ENCODE measurements at regions not wholly inside any gene's neighbourhood (a gene's known extent, or its start where the extent isn't known, plus 50 kb on each side); places are given as distances from the start of the nearest gene placed in this dataset.
"Not testable (repeated sequence)": the region's sequence is repeated elsewhere in the genome, so short reads cannot be mapped to it uniquely, and the experiment has no call there.

DNA sequence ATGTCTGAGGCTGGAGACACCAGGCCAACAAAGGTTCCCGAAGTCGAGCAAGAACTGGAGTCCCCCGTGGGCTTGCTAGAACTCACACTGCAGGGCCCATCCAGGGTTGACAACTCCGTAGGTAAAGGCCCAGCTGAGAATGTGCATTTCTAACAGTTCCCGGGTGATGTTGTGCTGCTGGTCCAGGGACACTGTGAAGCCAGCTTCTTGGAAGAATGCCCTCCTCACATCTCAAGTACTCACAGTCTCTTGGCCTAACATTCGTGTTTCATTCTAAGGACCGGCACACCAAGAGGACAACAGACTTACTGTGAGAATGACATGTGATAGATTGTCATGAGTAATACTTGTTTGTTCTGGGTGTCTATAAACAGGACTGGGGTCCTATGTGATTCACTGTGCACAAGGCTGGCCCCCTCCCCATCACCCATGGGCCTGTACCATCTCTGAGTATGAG, 682.3 kb upstream of the IGFBP3 start:
- TF ChIP-seq EZH2 (IDR thresholded peaks at IDR 0.05; ENCODE audit: insufficient read depth, low read length) = no peak
- TF ChIP-seq CTCF (IDR thresholded peaks at IDR 0.05; ENCODE audit: insufficient read depth, low read depth, low read length) = no peak
- H3K27ac Mint-ChIP-seq (ENCODE audit: unreplicated experiment) = no peak overlapping the region
- no peaks in the 10 kb centered on the region for H3K36me3 ChIP-seq (ENCODE audit: insufficient read depth, low read length)

GRCh38 chr7:46600340-46600739, 679.3 kb upstream of the IGFBP3 start:
- TF ChIP-seq CTCF (IDR thresholded peaks at IDR 0.05; ENCODE audit: insufficient read depth, low read depth, low read length) (no peak), EZH2 (IDR thresholded peaks at IDR 0.05; ENCODE audit: insufficient read depth, low read length) (no peak)
- no peaks in the 10 kb centered on the region for H3K36me3 Mint-ChIP-seq (ENCODE audit: low read depth, unreplicated experiment)
- H3K27ac Mint-ChIP-seq (ENCODE audit: unreplicated experiment) = no peak overlapping the region
- Histone ChIP-seq H4K20me1 (ENCODE audit: insufficient read depth, low read length) (no peaks in the 10 kb centered on the region), H3K4me2 (ENCODE audit: low read length) (no peak overlapping the region), H3K27ac (ENCODE audit: low read depth, low read length) (no peak overlapping the region), H3K36me3 (ENCODE audit: insufficient read depth, low read length) (no peaks in the 10 kb centered on the region), H2AFZ (ENCODE audit: low read depth, low read length) (no peak overlapping the region), H3K27me3 (ENCODE audit: insufficient read depth, low read length) (peaks cover 2% of the 10 kb centered on the region), H3K9ac (ENCODE audit: low read length) (no peak overlapping the region), H3K9me3 (ENCODE audit: insufficient read depth, low read depth, low read length) (no peaks in the 10 kb centered on the region), H3K4me1 (ENCODE audit: insufficient read depth, low read length) (no peaks in the 10 kb centered on the region), H3K4me3 (ENCODE audit: insufficient read depth, low read depth, low read length) (no peak overlapping the region), H3K79me2 (ENCODE audit: insufficient read depth, low read length) (no peaks in the 10 kb centered on the region)
- peaks cover 5% of the 10 kb centered on the region for H3K9me3 Mint-ChIP-seq (ENCODE audit: unreplicated experiment)
- H3K27me3 Mint-ChIP-seq (ENCODE audit: low read depth, unreplicated experiment) = peaks cover 8% of the 10 kb centered on the region
- DNase-seq (ENCODE audit: low read depth) (no peak), FAIRE-seq (no peak)
- no peak overlapping the region for H3K4me3 Mint-ChIP-seq (ENCODE audit: unreplicated experiment)
- H3K4me1 Mint-ChIP-seq (ENCODE audit: low read depth, unreplicated experiment) = no peaks in the 10 kb centered on the region

More for the DNA sequence above, 682.3 kb upstream of the IGFBP3 start:
- Histone ChIP-seq H3K79me2 (ENCODE audit: insufficient read depth, low read length) (no peaks in the 10 kb centered on the region), H4K20me1 (ENCODE audit: insufficient read depth, low read length) (no peaks in the 10 kb centered on the region), H3K4me3 (ENCODE audit: insufficient read depth, low read depth, low read length) (no peak overlapping the region), H3K27me3 (ENCODE audit: insufficient read depth, low read length) (peaks cover 2% of the 10 kb centered on the region), H3K4me1 (ENCODE audit: insufficient read depth, low read length) (no peaks in the 10 kb centered on the region), H3K9ac (ENCODE audit: low read length) (no peak overlapping the region), H3K9me3 (ENCODE audit: insufficient read depth, low read depth, low read length) (no peaks in the 10 kb centered on the region), H2AFZ (ENCODE audit: low read depth, low read length) (no peak overlapping the region), H3K4me2 (ENCODE audit: low read length) (no peak overlapping the region), H3K27ac (ENCODE audit: low read depth, low read length) (no peak overlapping the region)
- Mint-ChIP-seq H3K27me3 (ENCODE audit: low read depth, unreplicated experiment) (peaks cover 6% of the 10 kb centered on the region), H3K4me3 (ENCODE audit: unreplicated experiment) (no peak overlapping the region), H3K9me3 (ENCODE audit: unreplicated experiment) (peaks cover 2% of the 10 kb centered on the region), H3K4me1 (ENCODE audit: low read depth, unreplicated experiment) (no peaks in the 10 kb centered on the region), H3K36me3 (ENCODE audit: low read depth, unreplicated experiment) (no peaks in the 10 kb centered on the region)
- no peak for DNase-seq (ENCODE audit: low read depth)
- FAIRE-seq = no peak

DNA sequence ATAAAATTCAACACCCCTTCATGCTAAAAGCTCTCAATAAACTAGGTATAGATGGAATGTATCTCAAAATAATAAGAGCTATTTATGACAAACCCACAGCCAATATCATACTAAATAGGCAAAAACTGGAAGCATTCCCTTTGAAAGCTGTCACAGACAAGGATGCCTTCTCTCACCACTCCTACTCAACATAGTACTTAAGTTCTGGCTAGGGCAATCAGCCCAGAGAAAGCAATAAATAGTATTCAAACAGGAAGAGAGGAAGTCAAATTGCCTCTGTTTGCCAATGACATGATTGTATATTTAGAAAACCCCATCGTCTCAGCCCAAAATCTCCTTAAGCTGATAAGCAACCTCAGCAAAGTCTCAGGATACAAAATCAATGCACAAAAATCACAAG, 673.8 kb upstream of the IGFBP3 start:
- not testable (repeated sequence) for H3K4me2 ChIP-seq (ENCODE audit: low read length); H3K27me3 ChIP-seq (ENCODE audit: insufficient read depth, low read length); H3K27ac Mint-ChIP-seq (ENCODE audit: unreplicated experiment); FAIRE-seq; H2AFZ ChIP-seq (ENCODE audit: low read depth, low read length); H3K9me3 ChIP-seq (ENCODE audit: insufficient read depth, low read depth, low read length); DNase-seq (ENCODE audit: low read depth); H3K4me1 ChIP-seq (ENCODE audit: insufficient read depth, low read length); H3K4me1 Mint-ChIP-seq (ENCODE audit: low read depth, unreplicated experiment); H3K4me3 ChIP-seq (ENCODE audit: insufficient read depth, low read depth, low read length); H3K4me3 Mint-ChIP-seq (ENCODE audit: unreplicated experiment); H3K79me2 ChIP-seq (ENCODE audit: insufficient read depth, low read length); H3K36me3 ChIP-seq (ENCODE audit: insufficient read depth, low read length); H3K9ac ChIP-seq (ENCODE audit: low read length); H3K27me3 Mint-ChIP-seq (ENCODE audit: low read depth, unreplicated experiment); H3K27ac ChIP-seq (ENCODE audit: low read depth, low read length); H4K20me1 ChIP-seq (ENCODE audit: insufficient read depth, low read length); H3K36me3 Mint-ChIP-seq (ENCODE audit: low read depth, unreplicated experiment)
- H3K9me3 Mint-ChIP-seq (ENCODE audit: unreplicated experiment) = peaks cover 13% of the 10 kb centered on the region

- H3K27me3 ChIP-seq (ENCODE audit: insufficient read depth, low read length); H3K4me2 ChIP-seq (ENCODE audit: low read length); H3K4me1 Mint-ChIP-seq (ENCODE audit: low read depth, unreplicated experiment); H3K4me3 Mint-ChIP-seq (ENCODE audit: unreplicated experiment); H3K9me3 ChIP-seq (ENCODE audit: insufficient read depth, low read depth, low read length); H3K9ac ChIP-seq (ENCODE audit: low read length); H3K36me3 Mint-ChIP-seq (ENCODE audit: low read depth, unreplicated experiment); H3K36me3 ChIP-seq (ENCODE audit: insufficient read depth, low read length); H3K4me3 ChIP-seq (ENCODE audit: insufficient read depth, low read depth, low read length); H3K27me3 Mint-ChIP-seq (ENCODE audit: low read depth, unreplicated experiment); H3K79me2 ChIP-seq (ENCODE audit: insufficient read depth, low read length); H3K27ac Mint-ChIP-seq (ENCODE audit: unreplicated experiment); H3K27ac ChIP-seq (ENCODE audit: low read depth, low read length); FAIRE-seq; H3K4me1 ChIP-seq (ENCODE audit: insufficient read depth, low read length); H4K20me1 ChIP-seq (ENCODE audit: insufficient read depth, low read length); H3K9me3 Mint-ChIP-seq (ENCODE audit: unreplicated experiment); H2AFZ ChIP-seq (ENCODE audit: low read depth, low read length): not testable (repeated sequence)
- peak; percentile 10 for DNase-seq (ENCODE audit: low read depth)
Measured at GRCh38 chr7:46590918-46591905, 670.1 kb upstream of the IGFBP3 start.
